Neural progenitor cell (in vitro differentiated cells): ENCODE measurements at regions not wholly inside any gene's neighbourhood (a gene's known extent, or its start where the extent isn't known, plus 50 kb on each side); places are given as distances from the start of the nearest gene placed in this dataset.

Experiments
- DNase-seq: peaks from one replicate; pipeline ENCODE4 v3.0.0-alpha.2; 2016; ENCODE audit warnings: low spot score
- H2AFZ ChIP-seq: fragments of 200-600 bp; sonication (generic); replicated peaks from 2 replicates; pipeline ENCODE4 v1.6.1; 2016; ENCODE audit warnings: antibody characterized with exemption
- H3F3A ChIP-seq: fragments of 200-600 bp; sonication (generic); 2 replicates; pipeline ENCODE4 v1.6.1; 2016; ENCODE audit warnings: antibody characterized with exemption, low read depth
- H3K27ac ChIP-seq: fragments of 200-600 bp; sonication (generic); 2 replicates; pipeline ENCODE4 v1.5.1; 2016; ENCODE audit warnings: mild to moderate bottlenecking
- H3K27me3 ChIP-seq: fragments of 200-600 bp; sonication (generic); 2 replicates; pipeline ENCODE4 v1.6.1; 2016; ENCODE audit warnings: mild to moderate bottlenecking, moderate library complexity
- H3K36me3 ChIP-seq: fragments of 200-600 bp; sonication (generic); 2 replicates; pipeline ENCODE4 v1.5.1; 2016
- H3K4me1 ChIP-seq: fragments of 200-600 bp; sonication (generic); 2 replicates; pipeline ENCODE4 v1.6.1; 2016; ENCODE audit warnings: mixed run types
- H3K4me2 ChIP-seq: fragments of 200-600 bp; sonication (generic); 2 replicates; pipeline ENCODE4 v1.6.1; 2016
- H3K4me3 ChIP-seq: fragments of 200-600 bp; sonication (generic); 2 replicates; pipeline ENCODE4 v1.5.1; 2016
- H3K79me2 ChIP-seq: fragments of 200-600 bp; sonication (generic); 2 replicates; pipeline ENCODE4 v1.6.1; 2016; ENCODE audit warnings: low read depth
- H3K9ac ChIP-seq: fragments of 200-600 bp; sonication (generic); 2 replicates; pipeline ENCODE4 v1.6.1; 2016
- H3K9me3 ChIP-seq: fragments of 200-600 bp; sonication (generic); 2 replicates; pipeline ENCODE4 v1.5.1; 2016; ENCODE audit warnings: low read depth
- H4K20me1 ChIP-seq: fragments of 200-600 bp; sonication (generic); 2 replicates; pipeline ENCODE4 v1.6.1; 2016; ENCODE audit warnings: low read depth
- H3K27ac Mint-ChIP-seq: 3 replicates; pipeline ENCODE4 v1.8.0; 2021; ENCODE audit warnings: mixed read lengths
- H3K27me3 Mint-ChIP-seq: 2 replicates; pipeline ENCODE4 v1.8.0; 2022; ENCODE audit warnings: low read depth, mild to moderate bottlenecking, inconsistent platforms, moderate library complexity, mixed read lengths; ENCODE audit not compliant: insufficient read depth
- H3K36me3 Mint-ChIP-seq: 3 replicates; pipeline ENCODE4 v1.8.0; 2021; ENCODE audit warnings: mixed read lengths
- H3K4me1 Mint-ChIP-seq: 3 replicates; pipeline ENCODE4 v1.8.0; 2021; ENCODE audit warnings: mixed read lengths
- H3K4me3 Mint-ChIP-seq: 3 replicates; pipeline ENCODE4 v1.8.0; 2021; ENCODE audit warnings: mild to moderate bottlenecking, moderate library complexity, mixed read lengths
- H3K9me3 Mint-ChIP-seq: 3 replicates; pipeline ENCODE4 v1.8.0; 2020; ENCODE audit warnings: mixed read lengths
- EZH2 ChIP-seq: fragments of 200-600 bp; sonication (generic); IDR thresholded peaks from 2 replicates; pipeline ENCODE4 v1.6.1; 2017; ENCODE audit warnings: antibody characterized with exemption, mild to moderate bottlenecking, moderate library complexity
- EZH2phosphoT487 ChIP-seq: fragments of 200-600 bp; sonication (generic); IDR thresholded peaks from 2 replicates; pipeline ENCODE4 v1.6.1; 2017; ENCODE audit warnings: antibody characterized with exemption
- TF ChIP-seq, protein P1 (sequence below): fragments of 200-600 bp; sonication (generic); IDR thresholded peaks from 2 replicates; pipeline ENCODE4 v1.5.1; 2017; ENCODE audit warnings: antibody characterized with exemption, mild to moderate bottlenecking

DNA sequence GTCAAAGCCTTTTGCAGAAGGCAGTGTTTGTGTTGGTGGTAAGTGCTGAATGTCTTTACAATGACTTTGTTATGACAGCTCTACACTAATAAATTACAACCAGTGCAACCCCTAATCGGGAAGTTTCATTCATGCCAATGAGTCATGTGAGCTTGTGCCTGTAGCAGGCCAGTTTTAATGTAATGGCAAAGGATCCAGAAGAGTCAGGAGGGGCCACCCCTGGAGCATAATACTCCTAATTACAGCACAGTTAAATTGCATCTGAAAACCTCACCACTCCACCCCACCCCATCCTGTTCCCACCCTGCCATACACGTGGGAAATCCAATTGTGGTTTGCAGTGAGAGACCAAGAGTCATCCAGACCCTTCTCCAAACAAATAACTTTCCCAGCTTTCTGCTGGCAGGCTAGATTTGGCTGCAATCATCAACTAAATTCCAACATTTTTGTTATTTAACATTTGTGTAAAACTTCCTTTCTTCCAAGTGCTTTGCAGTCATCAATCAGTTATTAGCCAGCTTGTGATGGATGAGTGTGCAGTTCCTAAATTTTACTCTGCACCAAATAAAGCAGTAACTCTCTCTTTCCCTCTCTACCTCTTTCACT lies 277.3 kb upstream of the FAT3 start:
- Mint-ChIP-seq H3K9me3 (no peaks in the 10 kb centered on the region), H3K27me3 (no peaks in the 10 kb centered on the region), H3K4me1 (peaks cover 5% of the 10 kb centered on the region), H3K36me3 (no peaks in the 10 kb centered on the region), H3K27ac (no peak overlapping the region), H3K4me3 (no peak overlapping the region)
- Histone ChIP-seq H3F3A (no peaks in the 10 kb centered on the region), H4K20me1 (no peaks in the 10 kb centered on the region), H3K4me2 (no peak overlapping the region), H3K27me3 (no peaks in the 10 kb centered on the region), H2AFZ (peak overlapping the region; percentile 20), H3K9me3 (no peaks in the 10 kb centered on the region), H3K9ac (no peak overlapping the region), H3K27ac (no peak overlapping the region), H3K4me1 (no peaks in the 10 kb centered on the region), H3K79me2 (no peaks in the 10 kb centered on the region), H3K36me3 (no peaks in the 10 kb centered on the region), H3K4me3 (no peak overlapping the region)
- TF ChIP-seq EZH2 (no peak), EZH2phosphoT487 (no peak)
- TF ChIP-seq, protein P1, sequence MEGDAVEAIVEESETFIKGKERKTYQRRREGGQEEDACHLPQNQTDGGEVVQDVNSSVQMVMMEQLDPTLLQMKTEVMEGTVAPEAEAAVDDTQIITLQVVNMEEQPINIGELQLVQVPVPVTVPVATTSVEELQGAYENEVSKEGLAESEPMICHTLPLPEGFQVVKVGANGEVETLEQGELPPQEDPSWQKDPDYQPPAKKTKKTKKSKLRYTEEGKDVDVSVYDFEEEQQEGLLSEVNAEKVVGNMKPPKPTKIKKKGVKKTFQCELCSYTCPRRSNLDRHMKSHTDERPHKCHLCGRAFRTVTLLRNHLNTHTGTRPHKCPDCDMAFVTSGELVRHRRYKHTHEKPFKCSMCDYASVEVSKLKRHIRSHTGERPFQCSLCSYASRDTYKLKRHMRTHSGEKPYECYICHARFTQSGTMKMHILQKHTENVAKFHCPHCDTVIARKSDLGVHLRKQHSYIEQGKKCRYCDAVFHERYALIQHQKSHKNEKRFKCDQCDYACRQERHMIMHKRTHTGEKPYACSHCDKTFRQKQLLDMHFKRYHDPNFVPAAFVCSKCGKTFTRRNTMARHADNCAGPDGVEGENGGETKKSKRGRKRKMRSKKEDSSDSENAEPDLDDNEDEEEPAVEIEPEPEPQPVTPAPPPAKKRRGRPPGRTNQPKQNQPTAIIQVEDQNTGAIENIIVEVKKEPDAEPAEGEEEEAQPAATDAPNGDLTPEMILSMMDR: no peak
- DNase-seq: no peak

DNA sequence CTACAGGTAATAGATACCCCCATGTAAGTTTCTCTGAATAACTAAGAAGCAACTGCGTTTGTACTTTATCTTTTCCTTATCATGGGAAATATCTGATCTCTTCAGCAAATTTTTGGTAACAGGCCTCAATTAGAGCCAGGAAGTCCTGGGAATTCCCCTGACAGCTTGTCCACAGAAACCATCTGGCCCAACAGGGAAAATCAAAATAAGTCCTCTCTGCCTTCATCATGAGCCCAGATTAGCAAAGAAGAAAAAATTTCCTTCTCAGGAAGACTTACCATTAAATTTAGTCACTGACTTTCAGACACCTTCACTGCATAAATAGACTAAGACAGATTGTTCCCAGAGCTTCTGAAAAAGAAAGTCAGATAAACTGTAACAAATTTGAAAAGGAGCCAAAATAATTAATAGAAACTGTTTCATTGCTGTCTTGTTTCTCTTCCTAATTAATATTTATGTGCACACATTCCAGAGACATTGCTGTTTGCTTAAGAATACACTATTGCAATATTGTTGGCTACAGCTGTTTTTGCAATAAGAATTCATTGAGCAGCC lies 278.1 kb upstream of the FAT3 start:
- H3K9me3 ChIP-seq: no peaks in the 10 kb centered on the region
- no peaks in the 10 kb centered on the region for H3K4me1 ChIP-seq
- no peaks in the 10 kb centered on the region for H3K79me2 ChIP-seq
- no peak overlapping the region for H3K4me3 ChIP-seq
- TF ChIP-seq, protein P1: no peak
- TF ChIP-seq EZH2phosphoT487: no peak
- no peak for TF ChIP-seq EZH2
- DNase-seq: no peak
- H3K9ac ChIP-seq: no peak overlapping the region
- H3K36me3 ChIP-seq: no peaks in the 10 kb centered on the region
- H3K27ac Mint-ChIP-seq: no peak overlapping the region
- H3K4me1 Mint-ChIP-seq: peaks cover 5% of the 10 kb centered on the region
- H3K4me3 Mint-ChIP-seq: no peak overlapping the region
- H3F3A ChIP-seq: no peaks in the 10 kb centered on the region
- no peaks in the 10 kb centered on the region for H4K20me1 ChIP-seq
- no peaks in the 10 kb centered on the region for H3K36me3 Mint-ChIP-seq
- H3K27me3 Mint-ChIP-seq: no peaks in the 10 kb centered on the region
- H3K27me3 ChIP-seq: no peaks in the 10 kb centered on the region
- no peak overlapping the region for H3K4me2 ChIP-seq
- no peak overlapping the region for H3K27ac ChIP-seq
- no peaks in the 10 kb centered on the region for H3K9me3 Mint-ChIP-seq
- no peak overlapping the region for H2AFZ ChIP-seq

DNA sequence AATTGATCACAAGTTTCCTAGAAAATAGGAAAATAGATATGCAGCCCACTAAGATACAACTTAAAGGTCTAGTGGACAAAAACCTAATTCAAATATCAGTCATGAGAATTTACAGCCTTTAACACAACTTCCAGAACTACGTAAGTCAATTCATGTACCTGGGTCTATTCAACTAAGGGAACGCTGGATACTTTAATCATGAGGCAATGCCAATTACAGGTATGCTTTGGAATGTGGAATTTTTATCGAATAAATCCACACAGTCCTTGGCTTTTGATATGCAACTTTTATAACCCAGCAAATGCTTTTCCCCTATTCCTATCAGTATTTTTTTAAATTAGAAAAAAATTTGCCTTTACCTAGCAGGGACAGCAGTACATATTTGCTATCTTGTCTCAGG lies 289.5 kb upstream of the FAT3 start:
- H3K4me3 ChIP-seq: no peak overlapping the region
- no peak overlapping the region for H3K4me3 Mint-ChIP-seq
- H3K9ac ChIP-seq: no peak overlapping the region
- H3K4me1 ChIP-seq: no peaks in the 10 kb centered on the region
- H3K36me3 ChIP-seq: no peaks in the 10 kb centered on the region
- no peaks in the 10 kb centered on the region for H3F3A ChIP-seq
- no peaks in the 10 kb centered on the region for H3K4me1 Mint-ChIP-seq
- DNase-seq: no peak
- no peak overlapping the region for H3K27ac ChIP-seq
- H2AFZ ChIP-seq: no peak overlapping the region
- no peaks in the 10 kb centered on the region for H4K20me1 ChIP-seq
- no peaks in the 10 kb centered on the region for H3K9me3 Mint-ChIP-seq
- H3K27me3 ChIP-seq: no peaks in the 10 kb centered on the region
- no peaks in the 10 kb centered on the region for H3K36me3 Mint-ChIP-seq
- no peak overlapping the region for H3K4me2 ChIP-seq
- TF ChIP-seq, protein P1: no peak
- no peak for TF ChIP-seq EZH2
- no peaks in the 10 kb centered on the region for H3K79me2 ChIP-seq
- H3K27me3 Mint-ChIP-seq: no peaks in the 10 kb centered on the region
- H3K27ac Mint-ChIP-seq: no peak overlapping the region
- H3K9me3 ChIP-seq: no peaks in the 10 kb centered on the region
